ENCODE measurements at regions not wholly inside any gene's neighbourhood (a gene's known extent, or its start where the extent isn't known, plus 50 kb on each side); places are given as distances from the start of the nearest gene placed in this dataset.
A peak's percentile ranks its signal among the peaks of the same experiment; 100 is the strongest.

DNA sequence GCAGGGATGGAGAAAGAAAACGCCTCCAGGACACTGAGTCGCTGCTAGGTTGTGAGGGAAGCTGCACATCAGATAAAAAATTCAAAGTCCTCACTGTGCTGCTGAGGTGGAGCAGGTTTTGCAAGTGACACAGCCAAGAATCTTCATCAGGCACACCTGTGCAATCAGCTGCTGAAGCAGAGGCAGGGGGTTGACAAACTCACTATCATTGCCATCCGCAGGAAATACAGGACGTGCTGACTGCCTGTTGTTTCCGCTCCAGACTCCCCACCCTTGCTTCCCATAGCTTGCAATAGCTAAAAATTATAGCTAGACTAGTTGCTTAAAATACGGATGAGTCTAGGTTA is 147.8 kb upstream of the FHL2 start:
- Histone ChIP-seq H3K9me3 (ENCODE audit: insufficient read depth in 2 of 2, low read depth in 1 of 2, low read length in 1 of 2) (no peaks in the 10 kb centered on the region), H2BK120ac (replicated peaks; ENCODE audit: low read depth, low read length) (no peak overlapping the region), H3K9ac (replicated peaks in 1 of 4; ENCODE audit: extremely low read depth in 1 of 4, low read depth in 3 of 4, low read length in 3 of 4) (no peak overlapping the region), H3K23me2 (ENCODE audit: low read depth, low read length) (no peaks in the 10 kb centered on the region), H3K4me3 (ENCODE audit: extremely low read depth in 1 of 4, insufficient read depth in 2 of 4, low read depth in 3 of 4, low read length in 4 of 4) (no peak overlapping the region), H3K79me2 (ENCODE audit: control insufficient read depth in 1 of 2, insufficient read depth in 2 of 2, low read length in 2 of 2) (no peaks in the 10 kb centered on the region), H3K56ac (replicated peaks; ENCODE audit: insufficient read length, low read depth, low read length) (no peak overlapping the region), H2BK5ac (ENCODE audit: low read depth, low read length) (no peak overlapping the region), H3K4ac (replicated peaks; ENCODE audit: insufficient read length, low read depth, low read length) (no peak overlapping the region), H2AFZ (ENCODE audit: low read length) (peak overlapping the region; percentile 76), H2BK12ac (ENCODE audit: low read depth, low read length) (no peak overlapping the region), H4K20me1 (replicated peaks in 1 of 2; ENCODE audit: control insufficient read depth in 1 of 2, insufficient read depth in 2 of 2, low read length in 2 of 2) (no peaks in the 10 kb centered on the region), H3K27ac (ENCODE audit: low read depth, low read length) (no peak overlapping the region), H3K23ac (ENCODE audit: insufficient read length) (no peak overlapping the region), H2BK15ac (ENCODE audit: low read length) (no peak overlapping the region), H3K4me2 (ENCODE audit: insufficient read depth in 1 of 2, low read depth in 2 of 2, low read length in 2 of 2) (no peak overlapping the region), H3K18ac (ENCODE audit: extremely low read depth, low read length) (no peak overlapping the region), H4K91ac (replicated peaks; ENCODE audit: insufficient read length, low read length) (no peak overlapping the region), H2AK5ac (ENCODE audit: low read depth, low read length) (no peak overlapping the region), H3K14ac (ENCODE audit: insufficient read length) (no peak overlapping the region), H3K27me3 (replicated peaks in 1 of 4; ENCODE audit: control insufficient read depth in 3 of 4, extremely low read depth in 1 of 4, insufficient read depth in 3 of 4, low read length in 3 of 4) (no peaks in the 10 kb centered on the region), H3K79me1 (ENCODE audit: low read depth, low read length) (no peaks in the 10 kb centered on the region), H2BK20ac (ENCODE audit: low read length) (no peak overlapping the region), H3K4me1 (replicated peaks in 1 of 4; ENCODE audit: control insufficient read depth in 3 of 4, insufficient read depth in 4 of 4, low read length in 3 of 4) (no peaks in the 10 kb centered on the region; a peak in 1 of 7 replicates), H4K8ac (ENCODE audit: extremely low read depth, insufficient read depth, low read length) (no peak overlapping the region), H3K36me3 (ENCODE audit: control insufficient read depth in 2 of 4, insufficient read depth in 4 of 4, low read length in 3 of 4) (no peaks in the 10 kb centered on the region), H4K5ac (ENCODE audit: insufficient read length, low read depth, low read length) (no peak overlapping the region)
- TF ChIP-seq SIX5 (IDR thresholded peaks at IDR 0.05; ENCODE audit: low read depth, low read length) (no peak), ZNF274 (IDR thresholded peaks at IDR 0.05; ENCODE audit: borderline replicate concordance, extremely low read depth, low read length) (no peak), RXRA (IDR thresholded peaks at IDR 0.05; ENCODE audit: insufficient read depth, low read depth, low read length) (no peak), SP2 (IDR thresholded peaks at IDR 0.05; ENCODE audit: low read length) (no peak), GABPA (IDR thresholded peaks at IDR 0.05; ENCODE audit: borderline replicate concordance, insufficient read depth, low read length) (no peak), SRF (IDR thresholded peaks at IDR 0.05; ENCODE audit: low read depth, low read length) (no peak), SAP30 (IDR thresholded peaks at IDR 0.05; ENCODE audit: insufficient read depth, insufficient replicate concordance, low read length) (no peak), SIN3A (conservative IDR thresholded peaks at IDR 0.05 in 1 of 2, IDR thresholded peaks at IDR 0.05 in 1 of 2; ENCODE audit: low read depth in 1 of 2, low read length in 2 of 2) (no peak), SUZ12 (IDR thresholded peaks at IDR 0.05; ENCODE audit: low read length) (no peak)
- TF ChIP-seq, protein P1, sequence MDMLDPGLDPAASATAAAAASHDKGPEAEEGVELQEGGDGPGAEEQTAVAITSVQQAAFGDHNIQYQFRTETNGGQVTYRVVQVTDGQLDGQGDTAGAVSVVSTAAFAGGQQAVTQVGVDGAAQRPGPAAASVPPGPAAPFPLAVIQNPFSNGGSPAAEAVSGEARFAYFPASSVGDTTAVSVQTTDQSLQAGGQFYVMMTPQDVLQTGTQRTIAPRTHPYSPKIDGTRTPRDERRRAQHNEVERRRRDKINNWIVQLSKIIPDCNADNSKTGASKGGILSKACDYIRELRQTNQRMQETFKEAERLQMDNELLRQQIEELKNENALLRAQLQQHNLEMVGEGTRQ (IDR thresholded peaks at IDR 0.05; ENCODE audit: low read length) = no peak
- TF ChIP-seq, protein P2, sequence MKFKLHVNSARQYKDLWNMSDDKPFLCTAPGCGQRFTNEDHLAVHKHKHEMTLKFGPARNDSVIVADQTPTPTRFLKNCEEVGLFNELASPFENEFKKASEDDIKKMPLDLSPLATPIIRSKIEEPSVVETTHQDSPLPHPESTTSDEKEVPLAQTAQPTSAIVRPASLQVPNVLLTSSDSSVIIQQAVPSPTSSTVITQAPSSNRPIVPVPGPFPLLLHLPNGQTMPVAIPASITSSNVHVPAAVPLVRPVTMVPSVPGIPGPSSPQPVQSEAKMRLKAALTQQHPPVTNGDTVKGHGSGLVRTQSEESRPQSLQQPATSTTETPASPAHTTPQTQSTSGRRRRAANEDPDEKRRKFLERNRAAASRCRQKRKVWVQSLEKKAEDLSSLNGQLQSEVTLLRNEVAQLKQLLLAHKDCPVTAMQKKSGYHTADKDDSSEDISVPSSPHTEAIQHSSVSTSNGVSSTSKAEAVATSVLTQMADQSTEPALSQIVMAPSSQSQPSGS (IDR thresholded peaks at IDR 0.05; ENCODE audit: low read length) = no peak
- FAIRE-seq = no peak
- POLR2A ChIA-PET (ENCODE audit: partially characterized antibody) = no interaction called here
- DNase-seq (ENCODE audit: low read depth in 1 of 2, low spot score in 2 of 2) = no peak
- whole genome bisulfite sequencing, 2 experiments (ENCODE audit: extremely low coverage in 1 of 2, insufficient coverage in 1 of 2, insufficient read length in 1 of 2, insufficient replicate concordance in 2 of 2, low coverage in 1 of 2, low lambda C conversion rate in 2 of 2, missing lambda C conversion rate in 1 of 2) = 86% methylated on average over 6 of the region's 6 CpGs; no CpG with 5 or more reads in 1 of the 2 experiments
- CTCF ChIA-PET (ENCODE audit: partially characterized antibody) = interaction anchor here (0.6 to 4.1 kb wide), 10 partner anchors 8 to 717 kb away, joined by 3 to 22 read pairs (median 3); no protein-coding TSS in a partner anchor
